H9 (cell line): ENCODE measurements at regions not wholly inside any gene's neighbourhood (a gene's known extent, or its start where the extent isn't known, plus 50 kb on each side); places are given as distances from the start of the nearest gene placed in this dataset.

Experiments
- DNase-seq: peaks from one replicate; pipeline ENCODE4 v3.0.0-alpha.2; 2017
- H2AFZ ChIP-seq: one replicate; pipeline ENCODE4 v1.6.1; 2013; ENCODE audit warnings: mild to moderate bottlenecking, low read length, control low read depth, moderate library complexity
- H2AK5ac ChIP-seq: 2 replicates; pipeline ENCODE4 v1.6.1; 2013; ENCODE audit warnings: low read length, control low read depth, mixed read lengths; ENCODE audit not compliant: insufficient read length
- H2BK120ac ChIP-seq: one replicate; pipeline ENCODE4 v1.6.1; 2013; ENCODE audit warnings: low read depth, mild to moderate bottlenecking, low read length, control low read depth, inconsistent platforms; ENCODE audit not compliant: poor library complexity, severe bottlenecking
- H2BK12ac ChIP-seq: 2 replicates; pipeline ENCODE4 v1.6.1; 2013; ENCODE audit warnings: low read length, control low read depth, mixed read lengths, low read depth; ENCODE audit not compliant: insufficient read length
- H2BK15ac ChIP-seq: 2 replicates; pipeline ENCODE4 v1.6.1; 2013; ENCODE audit warnings: low read depth, low read length, control low read depth
- H2BK20ac ChIP-seq: one replicate; pipeline ENCODE4 v1.6.1; 2013; ENCODE audit warnings: low read depth, mild to moderate bottlenecking, low read length, control low read depth, inconsistent platforms; ENCODE audit not compliant: poor library complexity, severe bottlenecking
- H2BK5ac ChIP-seq: 2 replicates; pipeline ENCODE4 v1.6.1; 2013; ENCODE audit warnings: low read length, control low read depth, mixed read lengths; ENCODE audit not compliant: insufficient read length
- H3K14ac ChIP-seq: 2 replicates; pipeline ENCODE4 v1.6.1; 2013; ENCODE audit warnings: low read length, control low read depth; ENCODE audit not compliant: insufficient read depth
- H3K18ac ChIP-seq: 2 replicates; pipeline ENCODE4 v1.6.1; 2013; ENCODE audit warnings: low read depth, mild to moderate bottlenecking, mixed read lengths, low read length, control low read depth; ENCODE audit not compliant: insufficient read length
- H3K23ac ChIP-seq: 2 replicates; pipeline ENCODE4 v1.6.1; 2013; ENCODE audit warnings: low read length, control low read depth, mixed read lengths, low read depth; ENCODE audit not compliant: insufficient read length
- H3K23me2 ChIP-seq: 2 replicates; pipeline ENCODE4 v1.6.1; 2013; ENCODE audit warnings: low read depth, mild to moderate bottlenecking, mixed read lengths, low read length, control low read depth; ENCODE audit not compliant: insufficient read length, poor library complexity, severe bottlenecking
- H3K27ac ChIP-seq: 2 replicates; pipeline ENCODE4 v1.5.1; 2013; ENCODE audit warnings: low read length, control low read depth, mixed read lengths, low read depth; ENCODE audit not compliant: insufficient read length
- H3K27me3 ChIP-seq: 2 replicates; pipeline ENCODE4 v1.6.1; 2013; ENCODE audit warnings: low read length, control low read depth, inconsistent platforms; ENCODE audit not compliant: insufficient read depth
- H3K4ac ChIP-seq: 2 replicates; pipeline ENCODE4 v1.6.1; 2013; ENCODE audit warnings: low read depth, mild to moderate bottlenecking, control low read depth, inconsistent platforms, low read length, moderate library complexity
- H3K4me1 ChIP-seq: 2 replicates; pipeline ENCODE4 v1.6.1; 2013; ENCODE audit warnings: low read length, control low read depth, inconsistent platforms; ENCODE audit not compliant: insufficient read depth
- H3K4me2 ChIP-seq: 2 replicates; pipeline ENCODE4 v1.6.1; 2013; ENCODE audit warnings: low read length, control low read depth, mixed read lengths; ENCODE audit not compliant: insufficient read length, insufficient read depth
- H3K56ac ChIP-seq: 2 replicates; pipeline ENCODE4 v1.6.1; 2013; ENCODE audit warnings: low read depth, mild to moderate bottlenecking, mixed read lengths, low read length, control low read depth; ENCODE audit not compliant: insufficient read length
- H3K79me1 ChIP-seq: 2 replicates; pipeline ENCODE4 v1.6.1; 2013; ENCODE audit warnings: low read depth, mild to moderate bottlenecking, moderate library complexity, low read length, control low read depth, inconsistent platforms; ENCODE audit not compliant: insufficient read depth, poor library complexity, severe bottlenecking
- H3K79me2 ChIP-seq: 2 replicates; pipeline ENCODE4 v1.6.1; 2013; ENCODE audit warnings: low read length, control low read depth, inconsistent platforms; ENCODE audit not compliant: insufficient read depth
- H3K9ac ChIP-seq: 2 replicates; pipeline ENCODE4 v1.6.1; 2013; ENCODE audit warnings: low read length, control low read depth, mixed read lengths; ENCODE audit not compliant: insufficient read length; ENCODE audit errors: extremely low read depth
- H3K9me3 ChIP-seq: one replicate; pipeline ENCODE4 v1.6.1; 2013; ENCODE audit warnings: low read depth, low read length, inconsistent platforms; ENCODE audit not compliant: control insufficient read depth
- H3T11ph ChIP-seq: one replicate; pipeline ENCODE4 v1.6.1; 2013; ENCODE audit warnings: mild to moderate bottlenecking, low read length, control low read depth, inconsistent platforms
- H4K20me1 ChIP-seq: one replicate; pipeline ENCODE4 v1.6.1; 2013; ENCODE audit not compliant: control insufficient read depth, insufficient read length, insufficient read depth
- H4K5ac ChIP-seq: 2 replicates; pipeline ENCODE4 v1.6.1; 2013; ENCODE audit warnings: low read depth, mild to moderate bottlenecking, mixed read lengths, low read length, control low read depth; ENCODE audit not compliant: insufficient read length
- H4K8ac ChIP-seq: replicated peaks from 2 replicates; pipeline ENCODE4 v1.6.1; 2013; ENCODE audit warnings: low read length, control low read depth, mixed read lengths, low read depth; ENCODE audit not compliant: insufficient read length
- H4K91ac ChIP-seq: 2 replicates; pipeline ENCODE4 v1.6.1; 2013; ENCODE audit warnings: low read depth, mild to moderate bottlenecking, moderate library complexity, mixed read lengths, low read length, control low read depth; ENCODE audit not compliant: insufficient read length
- H3K27ac Mint-ChIP-seq, 3 experiments: 2 replicates in 2 of 3; 3 replicates in 1 of 3; pipeline ENCODE4 v1.8.0; 2020 to 2021; ENCODE audit warnings: mixed read lengths in 3 of 3, mild to moderate bottlenecking in 1 of 3, moderate library complexity in 1 of 3
- H3K27me3 Mint-ChIP-seq: 2 replicates; pipeline ENCODE4 v1.8.0; 2021; ENCODE audit warnings: low read depth, mild to moderate bottlenecking, moderate library complexity, mixed read lengths
- H3K36me3 Mint-ChIP-seq, 3 experiments: 2 replicates in 2 of 3; 3 replicates in 1 of 3; pipeline ENCODE4 v1.8.0; 2020 to 2021; ENCODE audit warnings: low read depth in 3 of 3, mixed read lengths in 3 of 3; ENCODE audit not compliant: insufficient read depth in 1 of 3
- H3K4me1 Mint-ChIP-seq, 2 experiments: 2 replicates each; pipeline ENCODE4 v1.8.0; 2020; ENCODE audit warnings: mixed read lengths in 2 of 2
- H3K4me3 Mint-ChIP-seq, 2 experiments: 2 replicates in 1 of 2; 3 replicates in 1 of 2; pipeline ENCODE4 v1.8.0; 2020 to 2021; ENCODE audit warnings: mild to moderate bottlenecking in 2 of 2, mixed read lengths in 2 of 2, moderate library complexity in 1 of 2
- H3K9me3 Mint-ChIP-seq, 2 experiments: 2 replicates in 1 of 2; 3 replicates in 1 of 2; pipeline ENCODE4 v1.8.0; 2020; ENCODE audit warnings: mild to moderate bottlenecking in 2 of 2, mixed read lengths in 2 of 2, moderate library complexity in 1 of 2
- CTCF ChIP-seq: fragments of 200-600 bp; sonication (generic); conservative IDR thresholded peaks from 3 replicates; pipeline ENCODE4 v1.8.0; 2021; ENCODE audit warnings: antibody characterized with exemption, mild to moderate bottlenecking

- Histone ChIP-seq H2AK5ac (no peak overlapping the region), H2BK15ac (no peak overlapping the region), H3K79me1 (no peaks in the 10 kb centered on the region), H3K56ac (no peak overlapping the region), H2BK120ac (no peak overlapping the region), H2AFZ (no peak overlapping the region), H4K8ac (no peak overlapping the region), H3K23ac (no peak overlapping the region), H3K23me2 (no peaks in the 10 kb centered on the region), H3K9me3 (no peaks in the 10 kb centered on the region), H3K4me1 (no peaks in the 10 kb centered on the region), H4K20me1 (no peaks in the 10 kb centered on the region), H4K5ac (no peak overlapping the region), H2BK5ac (no peak overlapping the region), H3K27ac (no peak overlapping the region), H3K9ac (no peak overlapping the region), H3T11ph (no peak overlapping the region), H4K91ac (no peak overlapping the region), H3K27me3 (no peaks in the 10 kb centered on the region), H3K4me2 (no peak overlapping the region), H3K79me2 (no peaks in the 10 kb centered on the region), H3K14ac (no peak overlapping the region), H3K4ac (no peak overlapping the region), H3K18ac (no peak overlapping the region), H2BK20ac (no peak overlapping the region), H2BK12ac (no peak overlapping the region)
- H3K27me3 Mint-ChIP-seq: no peaks in the 10 kb centered on the region
- no peaks in the 10 kb centered on the region for H3K4me1 Mint-ChIP-seq
- no peak for DNase-seq
- H3K9me3 Mint-ChIP-seq: no peaks in the 10 kb centered on the region
- no peak overlapping the region for H3K27ac Mint-ChIP-seq
- no peak overlapping the region for H3K4me3 Mint-ChIP-seq
- no peaks in the 10 kb centered on the region; a peak in 1 of 7 replicates for H3K36me3 Mint-ChIP-seq
- TF ChIP-seq CTCF: no peak
Observed at GRCh38 chr2:198880986-198881385, 576.8 kb downstream of the SATB2 start.
